Endodermal cell (in vitro differentiated cells): ENCODE measurements at regions not wholly inside any gene's neighbourhood (a gene's known extent, or its start where the extent isn't known, plus 50 kb on each side); places are given as distances from the start of the nearest gene placed in this dataset.
A peak's percentile ranks its signal among the peaks of the same experiment; 100 is the strongest.

Source experiments
- DNase-seq: peaks from one replicate; pipeline ENCODE4 v3.0.0-alpha.2; 2017
- H3K27ac ChIP-seq: 2 replicates; pipeline ENCODE4 v1.5.1; 2013; ENCODE audit warnings: mild to moderate bottlenecking, low read depth, low read length, moderate library complexity
- H3K27me3 ChIP-seq: 2 replicates; pipeline ENCODE4 v1.6.1; 2013; ENCODE audit warnings: mild to moderate bottlenecking, low read length, moderate library complexity; ENCODE audit not compliant: insufficient read depth, control insufficient read depth, poor library complexity, severe bottlenecking
- H3K36me3 ChIP-seq: 2 replicates; pipeline ENCODE4 v1.7.0; 2013; ENCODE audit warnings: mild to moderate bottlenecking, low read length, moderate library complexity; ENCODE audit not compliant: control insufficient read depth, insufficient read depth
- H3K4me1 ChIP-seq: one replicate; pipeline ENCODE4 v1.7.0; 2013; ENCODE audit warnings: low read length; ENCODE audit not compliant: control insufficient read depth, insufficient read depth
- H3K4me3 ChIP-seq: 2 replicates; pipeline ENCODE4 v1.5.1; 2013; ENCODE audit warnings: mild to moderate bottlenecking, low read length, moderate library complexity
- H3K9ac ChIP-seq: 2 replicates; pipeline ENCODE4 v1.6.1; 2013; ENCODE audit warnings: mild to moderate bottlenecking, low read length, moderate library complexity; ENCODE audit not compliant: poor library complexity, severe bottlenecking; ENCODE audit errors: extremely low read depth
- H3K9me3 ChIP-seq: 2 replicates; pipeline ENCODE4 v1.6.1; 2013; ENCODE audit warnings: mild to moderate bottlenecking, low read length, moderate library complexity; ENCODE audit not compliant: control insufficient read depth
- H3K27ac Mint-ChIP-seq: 2 replicates; pipeline ENCODE4 v1.8.0; 2020; ENCODE audit warnings: mixed read lengths
- H3K27me3 Mint-ChIP-seq: 2 replicates; pipeline ENCODE4 v1.8.0; 2021; ENCODE audit warnings: mild to moderate bottlenecking, mixed read lengths; ENCODE audit not compliant: insufficient read depth
- H3K36me3 Mint-ChIP-seq: 2 replicates; pipeline ENCODE4 v1.8.0; 2020; ENCODE audit warnings: low read depth, mixed read lengths
- H3K4me1 Mint-ChIP-seq: 2 replicates; pipeline ENCODE4 v1.8.0; 2020; ENCODE audit warnings: mixed read lengths
- H3K4me3 Mint-ChIP-seq: 2 replicates; pipeline ENCODE4 v1.8.0; 2020; ENCODE audit warnings: mild to moderate bottlenecking, moderate library complexity, mixed read lengths
- H3K9me3 Mint-ChIP-seq: 2 replicates; pipeline ENCODE4 v1.8.0; 2020; ENCODE audit warnings: mild to moderate bottlenecking, mixed read lengths
- CTCF ChIP-seq: fragments of 200-600 bp; sonication (generic); conservative IDR thresholded peaks from 2 replicates; pipeline ENCODE4 v1.5.0; 2021; ENCODE audit warnings: antibody characterized with exemption, mild to moderate bottlenecking
- WGBS, 2 experiments: methylation state at CpG; one replicate each; pipeline versions ENCODE4 v1.1.5 to v1.1.7; 2013; ENCODE audit warnings: missing lambda C conversion rate in 2 of 2, mixed read lengths in 1 of 2; ENCODE audit not compliant: insufficient coverage in 1 of 2, insufficient read length in 1 of 2; 5-methylcytosine and 5-hydroxymethylcytosine counted together

DNA sequence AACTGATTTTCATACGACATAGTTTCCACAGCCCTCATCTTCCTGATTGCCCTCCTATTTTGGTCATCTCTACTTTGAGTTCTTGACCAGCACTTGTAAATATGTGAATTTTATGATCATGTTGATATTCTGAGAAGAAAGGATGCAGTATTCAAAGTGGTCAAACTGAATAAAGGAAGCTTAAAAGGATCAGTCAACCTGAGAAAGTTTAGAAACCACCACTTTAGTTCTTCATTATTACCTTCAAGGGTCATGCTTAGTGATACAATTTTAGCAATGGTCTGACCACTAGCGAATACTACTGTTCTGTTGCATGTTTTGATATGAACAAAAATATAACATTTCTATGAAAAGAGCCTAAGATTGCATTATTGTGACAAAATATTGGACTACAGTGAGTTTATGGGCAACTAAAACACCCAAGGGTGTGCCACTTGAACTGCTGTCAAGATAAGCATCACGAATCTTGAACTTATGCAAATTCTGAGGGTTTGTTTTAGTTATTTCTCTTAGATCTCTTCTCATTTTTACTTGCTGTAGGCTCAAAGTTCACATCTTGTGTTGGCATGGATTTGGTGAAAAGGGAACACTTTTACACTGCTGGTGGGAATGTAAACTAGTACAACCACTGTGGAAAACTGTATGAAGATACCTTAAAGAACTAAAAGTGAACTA lies 247.7 kb downstream of the IPMK start:
- Histone ChIP-seq H3K4me3 (no peak overlapping the region), H3K27ac (no peak overlapping the region), H3K36me3 (no peaks in the 10 kb centered on the region), H3K27me3 (no peaks in the 10 kb centered on the region), H3K9ac (no peak overlapping the region), H3K9me3 (peaks cover 23% of the 10 kb centered on the region), H3K4me1 (no peaks in the 10 kb centered on the region)
- Mint-ChIP-seq H3K9me3 (peaks cover 46% of the 10 kb centered on the region), H3K27ac (no peak overlapping the region), H3K4me3 (no peak overlapping the region), H3K4me1 (no peaks in the 10 kb centered on the region), H3K27me3 (no peaks in the 10 kb centered on the region), H3K36me3 (no peaks in the 10 kb centered on the region)
- no peak for TF ChIP-seq CTCF
- DNase-seq, result no peak
- 91 to 100% methylated on average over 1 to 3 of the region's 3 CpGs for WGBS, 2 experiments

GRCh38 chr10:58017719-58018367 lies 249.9 kb downstream of the IPMK start:
- TF ChIP-seq CTCF, result no peak
- no peak overlapping the region for H3K9ac ChIP-seq
- H3K4me3 Mint-ChIP-seq, result no peak overlapping the region
- H3K4me1 ChIP-seq, result no peaks in the 10 kb centered on the region
- WGBS, 2 experiments, result 96 to 100% methylated on average over 3 to 5 of the region's 5 CpGs
- H3K4me1 Mint-ChIP-seq, result no peaks in the 10 kb centered on the region
- H3K27ac Mint-ChIP-seq, result no peak overlapping the region
- no peaks in the 10 kb centered on the region for H3K27me3 ChIP-seq
- H3K4me3 ChIP-seq, result no peak overlapping the region
- H3K36me3 Mint-ChIP-seq, result no peaks in the 10 kb centered on the region
- no peak overlapping the region for H3K27ac ChIP-seq
- H3K27me3 Mint-ChIP-seq, result no peaks in the 10 kb centered on the region
- H3K9me3 Mint-ChIP-seq, result peaks cover 38% of the 10 kb centered on the region
- no peak for DNase-seq
- H3K36me3 ChIP-seq, result no peaks in the 10 kb centered on the region
- H3K9me3 ChIP-seq, result peaks cover 20% of the 10 kb centered on the region

GRCh38 chr10:58016614-58017013 lies 251.1 kb downstream of the IPMK start:
- WGBS, 2 experiments, result 95% methylated on average over 1 of the region's 1 CpG; no CpG with 5 or more reads in 1 of the 2 experiments
- Histone ChIP-seq H3K27ac (no peak overlapping the region), H3K4me1 (no peaks in the 10 kb centered on the region), H3K4me3 (no peak overlapping the region), H3K9me3 (peaks cover 13% of the 10 kb centered on the region), H3K36me3 (no peaks in the 10 kb centered on the region), H3K27me3 (no peaks in the 10 kb centered on the region), H3K9ac (no peak overlapping the region)
- Mint-ChIP-seq H3K27ac (no peak overlapping the region), H3K4me1 (no peaks in the 10 kb centered on the region), H3K9me3 (peaks cover 27% of the 10 kb centered on the region), H3K27me3 (no peaks in the 10 kb centered on the region), H3K4me3 (no peak overlapping the region), H3K36me3 (no peaks in the 10 kb centered on the region)
- no peak for TF ChIP-seq CTCF
- peak; percentile 47 for DNase-seq
